ENCODE measurements at regions not wholly inside any gene's neighbourhood (a gene's known extent, or its start where the extent isn't known, plus 50 kb on each side); places are given as distances from the start of the nearest gene placed in this dataset.

DNA sequence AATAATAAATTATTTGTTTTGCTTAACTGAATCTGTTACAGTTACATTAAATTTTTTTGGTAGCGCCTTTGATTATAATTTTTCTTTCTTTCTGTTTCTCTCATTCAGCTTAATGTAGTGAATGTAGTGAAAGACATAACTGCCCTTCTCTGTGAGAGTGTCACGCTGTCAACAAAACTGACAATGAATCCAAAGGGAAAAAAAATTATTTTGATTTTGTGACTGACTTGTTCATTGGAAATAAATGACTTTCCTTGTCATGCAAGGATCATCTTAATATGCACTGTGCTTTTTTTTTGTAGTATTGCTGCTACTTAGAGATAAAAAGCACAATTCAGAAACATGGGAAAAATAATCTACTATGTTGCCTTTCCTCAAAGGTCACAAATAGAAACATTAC lies 1196.4 kb downstream of the PCDH17 start:
- Histone ChIP-seq H3K36me3 (ENCODE audit: control insufficient read depth, insufficient read depth, low read length) (no peaks in the 10 kb centered on the region), H3K27me3 (replicated peaks; ENCODE audit: control insufficient read depth, insufficient read depth, low read length) (no peaks in the 10 kb centered on the region), H3K4me3 (replicated peaks; ENCODE audit: low read depth, low read length) (no peak overlapping the region)
- no peak for DNase-seq (ENCODE audit: extremely low read depth, insufficient read length)
- TF ChIP-seq, protein P1, sequence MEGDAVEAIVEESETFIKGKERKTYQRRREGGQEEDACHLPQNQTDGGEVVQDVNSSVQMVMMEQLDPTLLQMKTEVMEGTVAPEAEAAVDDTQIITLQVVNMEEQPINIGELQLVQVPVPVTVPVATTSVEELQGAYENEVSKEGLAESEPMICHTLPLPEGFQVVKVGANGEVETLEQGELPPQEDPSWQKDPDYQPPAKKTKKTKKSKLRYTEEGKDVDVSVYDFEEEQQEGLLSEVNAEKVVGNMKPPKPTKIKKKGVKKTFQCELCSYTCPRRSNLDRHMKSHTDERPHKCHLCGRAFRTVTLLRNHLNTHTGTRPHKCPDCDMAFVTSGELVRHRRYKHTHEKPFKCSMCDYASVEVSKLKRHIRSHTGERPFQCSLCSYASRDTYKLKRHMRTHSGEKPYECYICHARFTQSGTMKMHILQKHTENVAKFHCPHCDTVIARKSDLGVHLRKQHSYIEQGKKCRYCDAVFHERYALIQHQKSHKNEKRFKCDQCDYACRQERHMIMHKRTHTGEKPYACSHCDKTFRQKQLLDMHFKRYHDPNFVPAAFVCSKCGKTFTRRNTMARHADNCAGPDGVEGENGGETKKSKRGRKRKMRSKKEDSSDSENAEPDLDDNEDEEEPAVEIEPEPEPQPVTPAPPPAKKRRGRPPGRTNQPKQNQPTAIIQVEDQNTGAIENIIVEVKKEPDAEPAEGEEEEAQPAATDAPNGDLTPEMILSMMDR (IDR thresholded peaks at IDR 0.05; ENCODE audit: insufficient read depth, low read length, poor library complexity, severe bottlenecking) = no peak

DNA sequence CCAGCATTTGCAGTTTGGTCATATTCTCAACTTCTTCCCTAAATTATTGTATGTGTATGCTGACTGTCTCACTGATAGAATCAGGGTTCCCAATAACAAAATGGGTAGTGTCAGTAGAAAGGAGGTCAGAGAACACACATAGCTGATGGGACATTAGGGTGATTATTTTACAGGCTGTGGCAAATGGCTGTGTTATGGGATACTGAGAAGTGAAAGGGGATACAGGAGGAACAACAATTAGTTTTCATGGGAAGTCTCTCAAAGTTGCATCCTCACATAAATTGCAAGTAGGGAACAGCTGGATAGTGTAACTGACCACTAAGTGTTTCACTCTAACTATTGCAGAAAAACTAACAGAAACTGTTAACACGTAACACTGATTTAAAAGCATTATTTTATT lies 1199.3 kb downstream of the PCDH17 start:
- Histone ChIP-seq H3K27me3 (replicated peaks; ENCODE audit: control insufficient read depth, insufficient read depth, low read length) (no peaks in the 10 kb centered on the region), H3K36me3 (ENCODE audit: control insufficient read depth, insufficient read depth, low read length) (no peaks in the 10 kb centered on the region)
- TF ChIP-seq, protein P1 (IDR thresholded peaks at IDR 0.05; ENCODE audit: insufficient read depth, low read length, poor library complexity, severe bottlenecking) = no peak

DNA sequence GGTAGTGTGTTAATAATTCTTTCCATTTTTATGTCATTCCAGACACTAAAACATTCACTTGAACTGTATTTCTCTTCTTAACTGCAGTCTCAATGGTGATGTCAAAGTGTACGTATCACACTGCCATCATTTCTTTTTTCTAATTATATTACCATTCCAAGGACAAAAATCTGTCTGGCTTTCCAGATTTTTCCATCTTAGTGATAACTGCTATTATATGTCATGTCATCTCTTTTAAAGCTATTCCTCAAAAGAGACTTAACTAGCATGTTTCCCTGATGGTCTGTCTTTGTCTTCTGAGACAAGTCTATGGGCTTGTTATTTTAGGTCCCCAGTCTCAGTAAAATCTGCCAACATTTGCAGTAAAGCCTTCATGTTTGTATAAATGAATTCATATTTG lies 1207.1 kb downstream of the PCDH17 start:
- H3K27me3 ChIP-seq (replicated peaks; ENCODE audit: control insufficient read depth, insufficient read depth, low read length) = no peaks in the 10 kb centered on the region
- no peaks in the 10 kb centered on the region for H3K36me3 ChIP-seq (ENCODE audit: control insufficient read depth, insufficient read depth, low read length)
- DNase-seq (ENCODE audit: extremely low read depth, insufficient read length) = no peak
- TF ChIP-seq, protein P1 (IDR thresholded peaks at IDR 0.05; ENCODE audit: insufficient read depth, low read length, poor library complexity, severe bottlenecking) = no peak
- H3K4me3 ChIP-seq (replicated peaks; ENCODE audit: low read depth, low read length) = no peak overlapping the region

More for the DNA sequence above, 1199.3 kb downstream of the PCDH17 start:
- no peak for DNase-seq (ENCODE audit: extremely low read depth, insufficient read length)
- no peak overlapping the region for H3K4me3 ChIP-seq (replicated peaks; ENCODE audit: low read depth, low read length)

DNA sequence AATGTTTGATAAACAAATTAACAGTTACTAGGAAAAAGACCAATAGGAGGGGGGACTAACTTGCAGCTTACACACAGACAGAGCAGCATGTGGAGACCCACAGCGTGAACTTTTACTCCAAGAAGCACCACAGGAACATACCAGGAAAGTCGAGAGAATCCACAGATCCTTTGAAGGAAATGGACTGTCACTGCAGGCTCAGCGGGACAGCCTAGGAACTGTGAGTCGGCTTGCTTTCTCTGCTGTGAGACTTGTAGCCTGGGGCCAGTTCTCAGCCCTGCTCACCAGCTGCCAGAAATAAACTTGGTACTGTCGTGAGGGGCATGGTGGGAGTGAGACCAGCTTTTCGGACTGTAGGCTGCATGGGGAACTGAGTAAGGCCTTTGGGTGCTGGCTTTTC lies 1211.5 kb downstream of the PCDH17 start:
- Histone ChIP-seq H3K27me3 (replicated peaks; ENCODE audit: control insufficient read depth, insufficient read depth, low read length) (no peaks in the 10 kb centered on the region), H3K36me3 (ENCODE audit: control insufficient read depth, insufficient read depth, low read length) (no peaks in the 10 kb centered on the region), H3K4me3 (replicated peaks; ENCODE audit: low read depth, low read length) (no peak overlapping the region)
- no peak for DNase-seq (ENCODE audit: extremely low read depth, insufficient read length)
- TF ChIP-seq, protein P1 (IDR thresholded peaks at IDR 0.05; ENCODE audit: insufficient read depth, low read length, poor library complexity, severe bottlenecking) = no peak

DNA sequence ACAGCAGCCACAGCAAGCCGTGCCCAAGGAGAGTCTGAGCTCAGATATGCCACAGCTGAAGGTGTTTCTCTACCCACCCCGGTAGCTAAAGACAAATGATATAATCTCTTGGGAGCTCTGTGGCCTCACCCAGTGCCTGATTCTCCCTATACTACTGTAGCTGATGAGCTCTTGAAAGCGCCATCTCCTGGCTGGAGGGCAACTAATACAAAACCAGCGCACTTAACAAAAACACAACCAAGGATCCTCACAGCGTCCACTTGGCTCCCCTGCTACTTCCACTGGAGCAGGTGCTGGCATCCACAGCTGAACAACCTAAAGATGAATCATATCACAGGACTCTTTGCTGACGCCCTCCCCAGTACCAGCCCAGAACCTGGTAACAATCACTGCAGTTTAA lies 1212.0 kb downstream of the PCDH17 start:
- TF ChIP-seq, protein P1 (IDR thresholded peaks at IDR 0.05; ENCODE audit: insufficient read depth, low read length, poor library complexity, severe bottlenecking) = no peak
- H3K27me3 ChIP-seq (replicated peaks; ENCODE audit: control insufficient read depth, insufficient read depth, low read length) = no peaks in the 10 kb centered on the region
- no peak for DNase-seq (ENCODE audit: extremely low read depth, insufficient read length)
- H3K36me3 ChIP-seq (ENCODE audit: control insufficient read depth, insufficient read depth, low read length) = no peaks in the 10 kb centered on the region
- no peak overlapping the region for H3K4me3 ChIP-seq (replicated peaks; ENCODE audit: low read depth, low read length)

DNA sequence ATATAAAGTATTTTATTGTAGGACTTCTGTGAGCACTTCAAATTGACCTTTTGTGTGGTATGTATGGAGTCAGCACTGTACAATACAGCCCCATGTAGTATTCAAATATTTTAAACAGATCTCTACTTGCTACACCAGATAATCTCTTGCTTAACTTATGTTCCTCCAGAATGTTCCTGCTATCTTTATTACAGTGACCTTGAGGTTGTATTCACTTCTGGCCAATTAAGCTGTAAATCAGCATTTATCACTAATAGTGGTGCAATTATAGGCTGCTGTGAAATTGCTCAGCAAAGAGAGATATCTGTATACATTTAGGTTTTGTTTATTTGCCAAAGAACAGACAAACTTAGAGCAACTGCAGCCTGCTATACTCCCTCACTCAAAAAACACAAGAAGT lies 1218.6 kb downstream of the PCDH17 start:
- Histone ChIP-seq H3K27me3 (replicated peaks; ENCODE audit: control insufficient read depth, insufficient read depth, low read length) (no peaks in the 10 kb centered on the region), H3K4me3 (replicated peaks; ENCODE audit: low read depth, low read length) (no peak overlapping the region), H3K36me3 (ENCODE audit: control insufficient read depth, insufficient read depth, low read length) (no peaks in the 10 kb centered on the region)
- TF ChIP-seq, protein P1 (IDR thresholded peaks at IDR 0.05; ENCODE audit: insufficient read depth, low read length, poor library complexity, severe bottlenecking) = no peak
- no peak for DNase-seq (ENCODE audit: extremely low read depth, insufficient read length)

Data from GM06990 (cell line).